GM12874 (cell line): ENCODE measurements at regions not wholly inside any gene's neighbourhood (a gene's known extent, or its start where the extent isn't known, plus 50 kb on each side); places are given as distances from the start of the nearest gene placed in this dataset.

Source experiments
- TF ChIP-seq, protein P1 (sequence below): IDR thresholded peaks from 2 replicates; pipeline ENCODE4 v1.5.1; 2011; ENCODE audit warnings: low read depth, mild to moderate bottlenecking, control low read depth, low read length, moderate library complexity; ENCODE audit not compliant: insufficient read depth

DNA sequence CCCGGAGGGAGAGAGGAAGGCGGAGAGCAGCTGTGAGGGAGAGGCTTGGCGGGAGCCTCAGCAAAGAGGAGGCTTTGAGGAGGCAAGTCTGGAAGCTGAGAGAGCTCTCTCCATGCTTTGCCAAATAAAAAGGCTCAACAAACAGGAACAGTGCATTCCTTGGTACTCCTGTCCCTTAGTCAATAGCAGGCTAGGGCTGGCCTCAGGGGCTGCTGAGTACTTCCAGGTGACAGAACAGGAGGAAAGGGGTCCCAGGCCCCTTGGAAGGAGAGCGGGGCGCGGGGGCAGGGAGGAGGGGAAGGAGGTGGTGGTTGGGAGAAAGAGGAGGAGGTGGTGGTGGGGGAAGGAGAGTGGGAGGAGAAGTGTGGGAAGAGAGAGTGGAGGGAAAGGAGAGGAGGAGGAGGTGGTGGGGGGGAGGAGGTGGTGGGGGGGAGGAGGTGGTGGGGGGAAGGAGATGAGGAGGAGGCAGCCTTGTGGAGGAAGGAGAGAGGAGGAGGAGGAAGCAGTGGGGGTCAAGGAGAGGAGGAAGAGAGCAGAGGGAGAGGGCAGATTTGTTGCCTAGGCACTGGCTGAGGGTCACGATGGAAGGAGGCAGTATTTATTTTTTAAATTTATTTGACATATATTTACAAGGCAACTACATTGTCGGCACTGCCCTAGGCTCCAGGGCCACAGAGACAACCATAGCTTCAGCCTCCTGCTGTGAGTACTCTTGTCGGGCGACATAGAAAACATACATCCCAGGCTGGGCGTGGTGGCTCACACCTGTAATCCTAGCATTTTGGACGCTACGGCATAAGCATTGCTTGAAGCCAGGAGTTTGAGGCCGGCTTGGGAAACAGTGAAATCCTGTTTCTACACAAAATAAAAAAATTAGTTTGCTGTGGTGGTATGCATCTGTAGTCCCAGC, 74.2 kb upstream of the ZBED5 start:
- TF ChIP-seq, protein P1, sequence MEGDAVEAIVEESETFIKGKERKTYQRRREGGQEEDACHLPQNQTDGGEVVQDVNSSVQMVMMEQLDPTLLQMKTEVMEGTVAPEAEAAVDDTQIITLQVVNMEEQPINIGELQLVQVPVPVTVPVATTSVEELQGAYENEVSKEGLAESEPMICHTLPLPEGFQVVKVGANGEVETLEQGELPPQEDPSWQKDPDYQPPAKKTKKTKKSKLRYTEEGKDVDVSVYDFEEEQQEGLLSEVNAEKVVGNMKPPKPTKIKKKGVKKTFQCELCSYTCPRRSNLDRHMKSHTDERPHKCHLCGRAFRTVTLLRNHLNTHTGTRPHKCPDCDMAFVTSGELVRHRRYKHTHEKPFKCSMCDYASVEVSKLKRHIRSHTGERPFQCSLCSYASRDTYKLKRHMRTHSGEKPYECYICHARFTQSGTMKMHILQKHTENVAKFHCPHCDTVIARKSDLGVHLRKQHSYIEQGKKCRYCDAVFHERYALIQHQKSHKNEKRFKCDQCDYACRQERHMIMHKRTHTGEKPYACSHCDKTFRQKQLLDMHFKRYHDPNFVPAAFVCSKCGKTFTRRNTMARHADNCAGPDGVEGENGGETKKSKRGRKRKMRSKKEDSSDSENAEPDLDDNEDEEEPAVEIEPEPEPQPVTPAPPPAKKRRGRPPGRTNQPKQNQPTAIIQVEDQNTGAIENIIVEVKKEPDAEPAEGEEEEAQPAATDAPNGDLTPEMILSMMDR, result no peak

DNA sequence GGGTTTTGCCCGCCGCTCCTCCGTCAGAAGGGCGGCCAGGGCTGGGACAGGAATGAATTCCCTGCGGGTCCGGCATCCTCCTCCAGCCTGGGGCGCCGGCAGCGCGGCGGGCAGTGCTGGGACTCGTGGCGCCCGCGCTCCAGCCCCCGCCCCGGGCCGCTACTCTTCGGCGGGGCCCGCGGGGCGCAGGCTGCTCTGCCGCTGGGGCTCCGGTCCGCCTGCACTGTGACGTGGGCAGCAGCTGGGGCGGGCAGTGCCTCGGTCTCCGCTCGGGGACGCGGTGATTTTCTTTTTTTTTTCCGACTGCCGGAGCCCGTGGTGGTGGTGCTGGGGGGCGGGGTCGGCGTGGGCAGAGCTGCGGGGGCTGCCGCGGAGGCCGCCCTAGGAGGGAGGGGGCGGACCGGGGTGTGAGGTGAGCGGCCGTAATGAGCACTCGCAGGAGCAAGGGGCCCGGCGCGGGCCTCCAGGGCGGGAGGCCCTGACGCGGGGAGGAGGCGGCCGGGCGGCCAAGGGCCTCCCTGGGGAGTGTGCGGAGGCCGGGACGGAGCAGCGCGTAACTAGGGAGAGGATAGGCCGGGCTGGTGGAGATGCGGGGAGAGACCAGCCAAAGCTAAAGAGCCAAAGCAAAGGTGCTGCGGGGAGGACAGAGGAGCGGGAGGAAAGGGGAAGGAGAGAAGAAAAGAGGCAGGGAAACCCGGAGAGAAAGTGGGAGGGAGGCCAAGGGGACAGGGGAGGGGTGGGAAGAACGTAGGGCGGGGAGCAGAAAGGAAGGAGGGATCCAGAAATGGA, 73.3 kb upstream of the ZBED5 start:
- TF ChIP-seq, protein P1, result no peak

DNA sequence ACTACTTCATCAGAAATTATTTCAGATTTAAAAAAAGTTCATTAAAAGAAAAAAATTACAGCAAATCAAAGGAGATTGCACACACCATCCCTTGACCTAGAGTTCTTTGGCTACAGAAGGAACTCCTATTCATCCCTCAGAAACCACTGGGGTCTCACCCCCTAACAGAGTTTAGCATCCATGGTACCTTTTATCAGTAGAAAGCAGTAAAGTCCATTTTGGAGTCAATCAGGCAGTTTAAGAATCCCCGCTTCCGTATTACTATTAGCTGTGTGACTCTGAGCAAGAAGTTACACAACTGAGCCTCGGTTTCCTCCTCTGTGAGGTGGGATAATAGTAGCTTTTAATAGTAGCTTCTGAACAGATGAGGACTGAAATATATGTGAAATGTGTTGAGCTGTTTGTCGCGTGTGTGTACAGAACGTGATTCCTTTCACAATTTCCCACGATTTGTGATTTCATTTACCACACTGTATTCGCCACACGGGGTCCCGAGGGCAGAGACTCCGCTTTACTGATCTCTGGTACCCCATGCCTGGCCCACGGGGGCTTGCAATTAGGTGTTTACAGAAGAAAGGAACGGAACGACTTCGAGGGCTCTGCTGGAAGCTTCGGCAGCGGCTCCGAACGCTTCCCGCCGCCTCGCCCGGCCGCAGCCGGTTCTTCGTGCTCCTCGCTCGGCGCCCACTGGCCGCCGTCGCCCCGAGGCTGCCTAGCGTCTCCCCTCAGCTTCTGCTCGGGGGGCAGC, 72.5 kb upstream of the ZBED5 start:
- TF ChIP-seq, protein P1, result no peak

DNA sequence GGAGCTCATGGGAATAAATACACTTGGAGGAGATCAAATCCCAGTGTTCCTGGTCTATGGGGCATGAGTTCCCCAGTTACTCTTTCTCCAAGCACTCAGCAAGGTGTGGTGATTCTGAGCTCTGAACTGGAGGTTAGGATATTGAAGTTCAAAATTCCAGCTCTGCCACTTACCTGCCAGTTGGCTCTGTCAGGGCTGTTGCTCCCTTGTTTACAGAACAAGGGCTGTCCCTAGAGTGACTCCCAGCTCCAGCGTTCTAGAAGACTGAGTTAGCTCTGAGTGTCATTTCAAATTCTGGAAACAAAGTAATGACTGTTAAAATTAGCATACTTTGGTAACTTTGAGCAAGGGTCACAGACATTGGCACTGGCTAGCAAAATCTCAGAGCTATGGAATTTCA, 69.7 kb upstream of the ZBED5 start:
- TF ChIP-seq, protein P1, result no peak

DNA sequence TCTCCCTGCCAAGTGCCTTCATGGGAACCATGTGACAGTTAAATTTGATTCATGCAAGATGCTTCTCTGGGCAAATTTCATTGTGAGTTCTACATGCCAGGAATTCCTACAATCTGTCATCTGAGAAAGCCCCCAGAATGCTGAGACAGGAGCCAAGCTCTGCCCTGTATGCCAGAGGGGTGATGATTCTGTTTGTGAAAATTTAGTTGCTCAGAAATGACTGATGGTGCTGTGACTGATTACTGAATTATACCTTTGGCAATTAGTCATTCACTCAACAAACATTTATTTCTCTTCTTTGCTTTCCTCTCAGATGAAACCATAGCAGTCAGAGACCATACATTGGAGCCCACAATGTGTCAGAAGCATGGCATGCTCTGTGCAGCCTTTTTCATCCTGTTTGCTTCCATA, 69.0 kb upstream of the ZBED5 start:
- TF ChIP-seq, protein P1, result no peak

DNA sequence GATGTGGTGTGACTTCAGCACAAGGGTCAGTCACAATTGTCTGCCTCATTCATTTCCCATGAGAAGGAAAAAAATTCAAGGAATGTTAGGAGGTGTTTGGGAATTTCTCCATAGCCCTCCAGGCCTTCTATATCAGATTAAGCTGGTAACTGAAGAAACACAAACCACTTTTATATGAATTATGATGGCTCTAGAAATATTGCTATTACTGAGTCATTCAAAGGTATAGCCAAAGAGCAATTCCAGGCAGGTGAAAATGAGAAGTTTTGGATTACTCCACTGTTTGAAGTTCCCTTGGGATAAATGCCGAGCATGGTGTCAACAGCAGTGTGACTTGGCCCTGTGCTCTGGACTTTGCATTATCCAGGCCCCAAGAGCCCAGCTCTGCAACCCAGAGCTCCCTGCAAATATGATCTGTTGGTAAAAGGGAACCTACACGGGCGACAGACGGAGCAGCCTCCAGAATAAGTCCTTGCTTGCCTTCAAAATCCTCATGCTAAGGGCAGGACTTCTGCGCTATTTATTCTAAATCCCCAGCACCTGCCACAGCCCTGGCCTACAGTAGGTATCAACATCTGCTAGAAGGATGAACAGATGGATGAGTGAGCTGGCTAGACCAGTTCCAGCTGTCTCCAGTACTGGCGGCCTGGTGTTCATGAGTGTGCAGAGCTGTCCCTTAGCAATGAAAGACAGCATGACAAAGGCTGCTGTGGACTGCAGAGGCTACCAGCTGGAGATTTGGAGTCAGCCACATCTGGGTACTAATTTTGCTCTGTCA, 67.5 kb upstream of the ZBED5 start:
- TF ChIP-seq, protein P1, result no peak
